ENCODE measurements at regions not wholly inside any gene's neighbourhood (a gene's known extent, or its start where the extent isn't known, plus 50 kb on each side); places are given as distances from the start of the nearest gene placed in this dataset.

DNA sequence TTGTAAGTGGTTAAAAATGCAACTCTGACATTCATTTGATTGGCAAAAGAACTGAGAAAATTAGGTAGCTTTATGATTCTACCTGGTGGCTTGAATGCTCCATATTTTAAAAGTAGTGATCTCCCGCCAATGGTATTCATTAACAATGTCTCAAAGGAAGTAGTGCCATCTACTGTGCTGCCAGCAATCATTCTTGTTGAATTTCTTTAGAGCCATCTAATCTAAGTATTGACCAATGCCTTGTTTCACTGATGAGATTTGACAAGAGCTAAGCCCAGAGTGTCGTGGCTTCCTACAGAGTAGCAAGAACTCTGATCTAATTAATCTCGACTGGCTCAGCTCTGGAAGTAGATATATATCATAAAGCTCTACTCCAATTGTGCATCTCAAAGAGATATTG, 696.7 kb downstream of the C6orf118 start:
- TF ChIP-seq, protein P1, sequence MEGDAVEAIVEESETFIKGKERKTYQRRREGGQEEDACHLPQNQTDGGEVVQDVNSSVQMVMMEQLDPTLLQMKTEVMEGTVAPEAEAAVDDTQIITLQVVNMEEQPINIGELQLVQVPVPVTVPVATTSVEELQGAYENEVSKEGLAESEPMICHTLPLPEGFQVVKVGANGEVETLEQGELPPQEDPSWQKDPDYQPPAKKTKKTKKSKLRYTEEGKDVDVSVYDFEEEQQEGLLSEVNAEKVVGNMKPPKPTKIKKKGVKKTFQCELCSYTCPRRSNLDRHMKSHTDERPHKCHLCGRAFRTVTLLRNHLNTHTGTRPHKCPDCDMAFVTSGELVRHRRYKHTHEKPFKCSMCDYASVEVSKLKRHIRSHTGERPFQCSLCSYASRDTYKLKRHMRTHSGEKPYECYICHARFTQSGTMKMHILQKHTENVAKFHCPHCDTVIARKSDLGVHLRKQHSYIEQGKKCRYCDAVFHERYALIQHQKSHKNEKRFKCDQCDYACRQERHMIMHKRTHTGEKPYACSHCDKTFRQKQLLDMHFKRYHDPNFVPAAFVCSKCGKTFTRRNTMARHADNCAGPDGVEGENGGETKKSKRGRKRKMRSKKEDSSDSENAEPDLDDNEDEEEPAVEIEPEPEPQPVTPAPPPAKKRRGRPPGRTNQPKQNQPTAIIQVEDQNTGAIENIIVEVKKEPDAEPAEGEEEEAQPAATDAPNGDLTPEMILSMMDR (IDR thresholded peaks at IDR 0.05; ENCODE audit: poor library complexity): no peak
- TF ChIP-seq EZH2phosphoT487 (IDR thresholded peaks at IDR 0.05; ENCODE audit: low read depth, severe bottlenecking, unreplicated experiment): no peak
- no peak for TF ChIP-seq EZH2 (IDR thresholded peaks at IDR 0.05; ENCODE audit: borderline replicate concordance)
